HG03060 (cell line): ENCODE measurements at regions not wholly inside any gene's neighbourhood (a gene's known extent, or its start where the extent isn't known, plus 50 kb on each side); places are given as distances from the start of the nearest gene placed in this dataset.
"Not testable (repeated sequence)": the region's sequence is repeated elsewhere in the genome, so short reads cannot be mapped to it uniquely, and the experiment has no call there.

ENCODE experiments used
- ATAC-seq: cut with Tn5 transposase; IDR thresholded peaks from one replicate; pipeline ENCODE4 v1.9.1; 2021; ENCODE audit warnings: low read depth, moderate number of reproducible peaks; ENCODE audit not compliant: unreplicated experiment

GRCh38 chr5:56665117-56665516 lies 150.2 kb upstream of the MAP3K1 start:
- not testable (repeated sequence) for ATAC-seq

GRCh38 chr5:56664025-56664424 lies 151.3 kb upstream of the MAP3K1 start:
- no peak for ATAC-seq

- no peak for ATAC-seq
Observed at GRCh38 chr5:56663523-56663922, 151.8 kb upstream of the MAP3K1 start.

- ATAC-seq: no peak
Observed at GRCh38 chr5:56662893-56663292, 152.5 kb upstream of the MAP3K1 start.

- no peak for ATAC-seq
Observed at GRCh38 chr5:56659971-56660370, 155.4 kb upstream of the MAP3K1 start.

GRCh38 chr5:56658972-56659371 lies 156.4 kb upstream of the MAP3K1 start:
- peak; percentile 60 for ATAC-seq

GRCh38 chr5:56656846-56657726 lies 158.3 kb upstream of the MAP3K1 start:
- no peak for ATAC-seq

GRCh38 chr5:56651893-56652292 lies 163.5 kb upstream of the MAP3K1 start:
- ATAC-seq: no peak

GRCh38 chr5:56650386-56650785 lies 165.0 kb upstream of the MAP3K1 start:
- ATAC-seq: no peak

GRCh38 chr5:56649569-56649968 lies 165.8 kb upstream of the MAP3K1 start:
- no peak for ATAC-seq

- ATAC-seq: no peak
Observed at GRCh38 chr5:56648460-56649034, 166.8 kb upstream of the MAP3K1 start.

GRCh38 chr5:56647099-56647850 lies 168.1 kb upstream of the MAP3K1 start:
- no peak for ATAC-seq

- no peak for ATAC-seq
Observed at GRCh38 chr5:56641635-56642260, 173.6 kb upstream of the MAP3K1 start.

- ATAC-seq: no peak
Observed at GRCh38 chr5:56640763-56641406, 174.5 kb upstream of the MAP3K1 start.

- no peak for ATAC-seq
Observed at GRCh38 chr5:56639476-56639875, 175.9 kb upstream of the MAP3K1 start.

- no peak for ATAC-seq
Observed at GRCh38 chr5:56638768-56639238, 176.5 kb upstream of the MAP3K1 start.

GRCh38 chr5:56638061-56638621 lies 177.2 kb upstream of the MAP3K1 start:
- no peak for ATAC-seq

- no peak for ATAC-seq
Observed at GRCh38 chr5:56637321-56637920, 177.9 kb upstream of the MAP3K1 start.

GRCh38 chr5:56633950-56634349 lies 181.4 kb upstream of the MAP3K1 start:
- no peak for ATAC-seq

GRCh38 chr5:56632939-56633338 lies 182.4 kb upstream of the MAP3K1 start:
- no peak for ATAC-seq
